Stimulated activated CD4-positive, alpha-beta T cell treated with anti-CD3 and anti-CD28 coated beads, Interleukin-12 subunit alpha, Interleukin-12 subunit beta, amount 100 ng/mL, for 24 hours (primary cell): ENCODE measurements at regions not wholly inside any gene's neighbourhood (a gene's known extent, or its start where the extent isn't known, plus 50 kb on each side); places are given as distances from the start of the nearest gene placed in this dataset.
"Not testable (repeated sequence)": the region's sequence is repeated elsewhere in the genome, so short reads cannot be mapped to it uniquely, and the experiment has no call there.

Experiments used
- DNase-seq, 2 experiments: peaks; one replicate each; pipeline ENCODE4 v3.0.0-alpha.2; 2020; ENCODE audit warnings: low read depth in 2 of 2

- no peak for DNase-seq
These were observed 495.1 kb downstream of the KIF4B start for GRCh38 chr5:155508673-155509072.

DNA sequence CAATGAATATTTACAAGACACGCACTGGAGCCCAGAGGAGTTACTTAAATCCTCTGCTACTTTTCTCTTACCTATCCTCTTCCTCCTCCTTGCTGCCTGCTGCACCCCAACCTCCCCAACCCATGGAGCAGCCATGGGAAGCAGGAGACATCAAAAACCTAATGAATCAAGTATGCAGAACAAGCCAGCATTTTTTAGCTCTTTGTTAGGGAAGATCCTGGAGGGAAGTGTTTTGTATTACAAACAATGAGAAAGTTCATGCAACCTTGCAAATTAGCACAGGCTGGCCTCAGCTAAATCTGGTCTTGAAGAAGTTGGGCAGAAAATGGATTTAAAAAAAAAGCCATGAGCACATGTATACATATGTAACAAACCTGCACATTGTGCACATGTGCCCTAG, 498.8 kb downstream of the KIF4B start:
- no peak for DNase-seq

DNA sequence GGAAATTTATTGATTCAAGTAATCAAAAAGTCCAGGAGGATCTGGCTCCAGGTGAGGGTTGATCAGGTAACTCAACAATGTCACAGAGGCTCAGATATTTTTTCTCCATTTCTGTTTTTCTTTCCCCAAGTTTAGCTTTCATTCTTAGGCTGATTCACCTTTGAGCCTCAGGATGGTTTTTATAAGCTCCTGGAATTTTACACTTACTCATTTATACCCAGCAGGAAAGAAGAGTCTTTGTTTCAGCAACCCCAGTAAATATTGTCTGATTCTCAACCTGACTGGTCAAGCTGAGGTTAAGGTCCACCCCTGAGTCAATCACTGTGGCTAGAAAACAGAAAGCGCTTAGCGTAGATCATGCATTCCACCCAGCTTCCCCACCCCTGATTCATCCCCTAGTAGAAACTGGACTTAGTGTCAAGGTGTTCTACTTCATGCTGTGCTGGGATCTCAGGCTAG, 500.6 kb downstream of the KIF4B start:
- no peak for DNase-seq

DNA sequence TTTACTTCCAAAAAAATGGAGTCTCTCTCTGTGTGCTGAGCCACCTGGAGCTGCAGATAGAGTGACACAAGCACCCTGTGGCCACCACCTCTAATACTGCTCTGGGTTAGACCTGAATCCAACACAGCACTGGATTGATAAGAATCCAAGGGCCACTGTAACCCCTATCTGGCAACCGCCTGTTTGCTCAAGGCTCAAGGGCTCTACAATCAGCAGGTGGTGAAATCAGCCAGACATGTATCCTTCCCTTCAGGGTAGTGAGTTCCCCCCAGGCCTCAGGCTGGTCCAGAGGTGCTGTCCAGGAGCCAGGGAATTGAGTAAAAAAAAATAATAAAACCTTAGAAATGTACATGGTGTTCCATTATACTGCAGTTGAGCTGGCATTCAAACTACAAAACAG, 509.0 kb downstream of the KIF4B start:
- no peak for DNase-seq

- no peak for DNase-seq
These were observed 515.8 kb downstream of the KIF4B start for GRCh38 chr5:155529362-155529761.

GRCh38 chr5:155530046-155530445, 516.5 kb downstream of the KIF4B start:
- DNase-seq: no peak

GRCh38 chr5:155532621-155533311, 519.2 kb downstream of the KIF4B start:
- DNase-seq: no peak

DNA sequence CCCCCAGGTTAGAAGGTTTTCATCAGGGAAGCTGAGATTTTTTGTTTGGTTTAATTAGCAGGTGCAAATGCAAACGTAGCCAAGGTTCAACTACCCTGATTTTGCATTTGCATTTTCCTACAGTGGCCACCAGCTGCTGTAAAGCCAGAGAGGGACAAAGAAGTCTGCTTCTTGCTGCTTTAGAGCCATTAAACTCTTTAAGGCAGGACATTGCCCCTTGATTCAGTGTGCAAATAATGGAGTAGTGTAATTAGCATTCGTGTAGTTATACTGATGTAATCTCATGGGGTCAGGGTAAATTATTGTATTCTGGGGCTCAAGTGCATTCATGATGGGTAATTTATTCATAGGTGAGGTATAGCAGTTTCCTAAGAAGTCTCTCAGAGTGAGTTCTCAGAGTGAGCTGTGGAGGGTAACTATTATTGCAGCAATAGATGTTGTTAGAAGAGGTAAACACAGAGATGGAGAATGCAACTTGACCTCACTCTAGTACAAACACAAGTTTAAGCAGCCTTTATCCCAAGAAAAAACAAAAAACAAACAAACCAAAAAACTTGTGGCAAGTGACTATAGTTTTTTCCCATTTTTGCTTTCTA, 526.5 kb downstream of the KIF4B start:
- no peak for DNase-seq

DNA sequence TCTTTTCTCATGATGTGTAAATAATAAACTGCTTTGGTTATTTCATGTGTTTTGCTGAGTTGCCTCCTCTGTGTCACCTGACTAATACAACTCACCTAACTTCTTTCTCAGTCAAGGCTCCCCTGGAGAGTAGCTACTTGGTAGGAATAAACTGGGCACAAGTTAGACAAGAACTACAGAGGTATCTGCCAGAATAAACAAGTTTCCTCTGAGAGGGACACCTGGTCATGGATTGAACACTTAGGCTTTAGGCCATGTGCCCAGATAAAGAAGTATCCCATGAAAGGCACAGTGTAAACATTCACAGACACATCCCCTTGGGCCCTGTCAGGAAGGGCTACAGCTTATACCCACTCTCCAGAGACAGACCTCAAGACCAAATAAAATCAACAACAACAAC, 532.5 kb downstream of the KIF4B start:
- no peak for DNase-seq

- DNase-seq: no peak
These were observed 540.9 kb downstream of the KIF4B start for GRCh38 chr5:155554500-155554899.

DNA sequence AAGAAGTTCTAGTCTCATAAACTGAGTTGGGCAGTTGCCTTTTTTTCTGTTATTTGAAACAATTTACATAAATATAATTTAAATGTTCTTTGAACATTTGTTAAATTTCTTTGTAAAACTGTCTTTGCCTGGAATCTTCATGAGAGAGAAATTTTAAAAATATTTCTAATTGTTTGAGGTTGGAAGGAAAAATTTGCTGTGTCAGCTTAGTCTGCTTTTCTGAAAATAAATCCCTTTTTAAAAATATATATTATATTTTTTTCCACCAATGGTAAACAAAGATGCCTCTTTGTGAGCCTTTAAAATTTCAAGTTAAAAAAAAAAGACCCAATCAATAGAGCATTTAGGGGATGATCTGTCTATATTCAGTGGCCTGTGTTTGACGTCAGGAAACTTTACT, 542.7 kb downstream of the KIF4B start:
- DNase-seq: no peak

GRCh38 chr5:155556700-155557099, 543.1 kb downstream of the KIF4B start:
- no peak for DNase-seq

DNA sequence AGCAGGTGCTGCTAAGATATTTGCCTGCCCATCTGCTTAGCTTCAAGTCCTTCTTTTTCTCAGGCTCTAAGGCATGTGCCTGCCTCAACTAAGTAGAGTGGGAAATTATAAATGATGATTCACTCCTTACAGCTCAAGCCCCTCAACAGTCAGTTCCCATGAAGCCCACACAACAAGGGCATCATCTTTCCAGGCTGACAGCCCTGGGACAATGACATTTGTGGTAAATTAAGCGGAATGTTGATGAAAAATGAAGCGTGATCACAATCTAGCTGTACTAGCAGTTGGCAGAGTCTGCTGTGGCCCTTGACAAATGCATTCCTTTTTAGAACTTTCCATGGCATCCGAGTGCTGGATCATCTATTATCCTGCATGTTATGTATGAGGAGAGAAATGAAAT, 548.6 kb downstream of the KIF4B start:
- no peak for DNase-seq

- DNase-seq: no peak
These were observed 551.0 kb downstream of the KIF4B start for GRCh38 chr5:155564541-155564940.

DNA sequence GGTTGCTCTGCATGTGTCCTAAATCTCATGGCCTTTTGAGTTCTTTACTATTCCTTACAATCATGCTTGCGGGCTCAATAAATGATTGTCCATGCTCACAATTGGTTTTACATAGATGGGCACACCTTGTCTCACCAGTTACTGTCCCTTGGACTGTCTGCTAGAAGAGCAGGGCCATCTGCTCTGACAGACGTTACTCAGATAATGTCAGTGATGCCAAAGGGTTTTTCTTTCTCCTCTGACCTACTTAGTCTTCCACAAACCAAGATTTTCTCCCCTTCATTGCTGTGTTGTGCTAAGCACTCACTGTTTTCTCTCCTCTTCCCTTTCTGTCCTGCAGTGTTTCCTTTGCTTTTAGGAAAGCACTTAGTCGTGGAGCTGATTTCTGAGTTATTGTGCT, 562.3 kb downstream of the KIF4B start:
- DNase-seq: no peak

- not testable (repeated sequence) for DNase-seq
These were observed 573.3 kb downstream of the KIF4B start for GRCh38 chr5:155586808-155587207.

- no peak for DNase-seq
These were observed 573.9 kb downstream of the KIF4B start for GRCh38 chr5:155587458-155587857.

GRCh38 chr5:155591273-155591672, 577.7 kb downstream of the KIF4B start:
- no peak for DNase-seq

GRCh38 chr5:155594270-155594669, 580.7 kb downstream of the KIF4B start:
- DNase-seq: no peak

DNA sequence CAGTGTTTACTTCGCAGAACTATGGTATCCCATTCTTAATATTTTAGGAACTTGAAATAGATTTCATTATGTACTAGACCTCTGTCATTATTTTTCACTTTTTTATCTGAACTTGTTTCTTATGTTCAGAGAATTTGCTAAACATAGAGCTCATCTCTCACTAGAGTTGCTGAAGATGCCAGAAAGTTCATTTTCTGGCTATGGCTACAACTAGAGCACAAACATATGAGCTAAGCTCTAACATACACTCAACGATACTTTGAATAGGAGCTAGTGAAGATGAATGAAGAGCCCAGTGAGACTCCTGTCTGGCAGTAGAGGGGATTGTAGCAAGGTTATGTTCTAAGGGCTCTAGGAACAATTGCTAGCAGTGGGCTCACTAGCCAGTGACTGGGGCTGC, 582.2 kb downstream of the KIF4B start:
- no peak for DNase-seq

DNA sequence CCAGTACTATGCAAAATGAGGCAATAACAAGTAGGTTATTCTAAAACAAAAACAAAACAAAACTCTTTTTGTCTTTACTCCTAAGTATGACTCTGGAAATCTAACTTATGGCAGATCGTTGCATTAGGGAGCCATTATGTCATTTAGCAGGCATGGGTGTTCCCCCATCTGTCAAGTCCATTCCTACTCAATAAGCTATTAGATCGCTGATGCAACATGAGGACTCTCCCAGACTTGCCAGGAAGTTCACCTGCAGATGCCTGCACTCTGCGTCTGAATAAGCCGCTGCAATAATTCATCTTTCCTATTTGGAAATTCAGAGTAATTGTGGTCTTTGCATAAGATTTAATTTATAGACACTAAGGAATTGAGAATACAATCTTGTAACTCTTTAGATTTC, 585.0 kb downstream of the KIF4B start:
- no peak for DNase-seq

GRCh38 chr5:155605920-155606319, 592.4 kb downstream of the KIF4B start:
- no peak for DNase-seq

DNA sequence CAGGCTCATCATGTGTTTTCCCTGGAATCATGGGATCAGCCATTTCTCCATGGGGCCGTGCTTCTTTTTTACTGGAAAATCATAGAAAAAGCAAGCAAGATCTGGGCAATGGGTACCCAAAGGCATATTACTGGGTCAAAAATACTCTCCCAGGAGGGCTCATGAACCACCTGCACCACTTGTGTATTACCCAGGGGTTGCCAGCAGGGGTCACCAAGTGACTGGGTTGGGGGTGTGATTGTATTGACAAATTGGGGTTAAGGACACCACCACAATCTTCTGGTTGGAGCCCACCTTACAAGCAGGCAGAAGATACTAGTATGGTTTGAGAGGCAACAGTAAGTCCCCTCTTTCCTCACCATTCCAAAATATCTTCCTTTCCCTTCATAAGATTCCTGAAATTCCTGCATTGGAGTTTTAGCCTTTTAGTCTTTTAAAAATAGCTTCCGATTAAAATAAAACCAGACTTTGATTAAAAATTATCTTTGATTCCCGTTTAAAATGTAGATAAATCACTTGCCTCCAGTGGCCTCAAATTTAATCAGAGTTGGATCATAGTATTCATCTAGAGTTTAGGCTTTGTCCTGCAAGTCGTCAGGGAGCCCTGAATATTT, 603.3 kb downstream of the KIF4B start:
- DNase-seq: peak; percentile 8 to 34
